ENCODE measurements at regions not wholly inside any gene's neighbourhood (a gene's known extent, or its start where the extent isn't known, plus 50 kb on each side); places are given as distances from the start of the nearest gene placed in this dataset.

DNA sequence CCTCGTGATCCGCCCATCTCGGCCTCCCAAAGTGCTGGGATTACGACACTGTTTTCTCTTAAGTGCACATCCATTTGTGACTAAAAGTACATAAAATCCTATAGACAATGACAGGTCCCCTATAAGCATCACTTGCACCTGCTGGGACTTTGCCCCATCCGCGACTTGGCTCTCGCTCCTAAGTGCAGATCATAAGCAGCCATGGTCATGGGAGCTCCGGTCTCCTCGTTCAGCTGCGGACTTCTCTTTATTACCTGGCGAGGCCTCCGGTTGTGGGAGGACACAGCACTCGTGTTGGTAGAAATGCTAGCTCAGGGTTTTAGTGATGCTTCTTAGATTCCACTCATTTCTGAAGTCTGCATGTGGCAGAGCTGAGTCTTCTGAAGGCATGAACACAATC is 92.7 kb upstream of the ST6GAL2 start:
- TF ChIP-seq, protein P1, sequence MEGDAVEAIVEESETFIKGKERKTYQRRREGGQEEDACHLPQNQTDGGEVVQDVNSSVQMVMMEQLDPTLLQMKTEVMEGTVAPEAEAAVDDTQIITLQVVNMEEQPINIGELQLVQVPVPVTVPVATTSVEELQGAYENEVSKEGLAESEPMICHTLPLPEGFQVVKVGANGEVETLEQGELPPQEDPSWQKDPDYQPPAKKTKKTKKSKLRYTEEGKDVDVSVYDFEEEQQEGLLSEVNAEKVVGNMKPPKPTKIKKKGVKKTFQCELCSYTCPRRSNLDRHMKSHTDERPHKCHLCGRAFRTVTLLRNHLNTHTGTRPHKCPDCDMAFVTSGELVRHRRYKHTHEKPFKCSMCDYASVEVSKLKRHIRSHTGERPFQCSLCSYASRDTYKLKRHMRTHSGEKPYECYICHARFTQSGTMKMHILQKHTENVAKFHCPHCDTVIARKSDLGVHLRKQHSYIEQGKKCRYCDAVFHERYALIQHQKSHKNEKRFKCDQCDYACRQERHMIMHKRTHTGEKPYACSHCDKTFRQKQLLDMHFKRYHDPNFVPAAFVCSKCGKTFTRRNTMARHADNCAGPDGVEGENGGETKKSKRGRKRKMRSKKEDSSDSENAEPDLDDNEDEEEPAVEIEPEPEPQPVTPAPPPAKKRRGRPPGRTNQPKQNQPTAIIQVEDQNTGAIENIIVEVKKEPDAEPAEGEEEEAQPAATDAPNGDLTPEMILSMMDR (IDR thresholded peaks at IDR 0.05): no peak
- TF ChIP-seq POLR2A (IDR thresholded peaks at IDR 0.05): no peak

Data from upper lobe of left lung (tissue), 4 donors.